WTC11 (cell line): ENCODE measurements at regions not wholly inside any gene's neighbourhood (a gene's known extent, or its start where the extent isn't known, plus 50 kb on each side); places are given as distances from the start of the nearest gene placed in this dataset.

Source experiments
- CTCF ChIP-seq: fragments of 200-600 bp; IDR thresholded peaks from 2 replicates; pipeline ENCODE4 v1.8.0; 2022; ENCODE audit warnings: antibody characterized with exemption
- E2F4 ChIP-seq: sonication (generic); formaldehyde crosslinking; IDR thresholded peaks from 2 replicates; pipeline ENCODE4 v1.8.1; 2022; ENCODE audit warnings: low read depth, mild to moderate bottlenecking, moderate library complexity, missing genetic modification reagents, borderline replicate concordance
- TCF7 ChIP-seq: sonication (generic); formaldehyde crosslinking; IDR thresholded peaks from 2 replicates; pipeline ENCODE4 v1.8.0; 2022; ENCODE audit warnings: mild to moderate bottlenecking, low read depth, missing genetic modification reagents, moderate library complexity

GRCh38 chr4:3362431-3363287 is 69.8 kb downstream of the RGS12 start:
- TF ChIP-seq TCF7 (CRISPR knock-in tag) (no peak), E2F4 (CRISPR knock-in tag) (no peak), CTCF (no peak)
